Astrocyte (in vitro differentiated cells and primary cell): ENCODE measurements at regions not wholly inside any gene's neighbourhood (a gene's known extent, or its start where the extent isn't known, plus 50 kb on each side); places are given as distances from the start of the nearest gene placed in this dataset.

ENCODE experiments used
- DNase-seq: peaks from one replicate; pipeline ENCODE4 v3.0.0-alpha.2; 2010; ENCODE audit warnings: low read depth
- FAIRE-seq: peaks from 2 replicates; lab custom pipeline; 2011; peaks lifted over from hg19 to GRCh38; lab: Jason Lieb, UNC
- H2AFZ ChIP-seq: 2 replicates; pipeline ENCODE4 v1.6.0; 2012; ENCODE audit warnings: low read depth, low read length, inconsistent platforms
- H3K27ac ChIP-seq: 2 replicates; pipeline ENCODE4 v1.5.1; 2011; ENCODE audit warnings: low read depth, low read length, inconsistent platforms
- H3K27me3 ChIP-seq: 2 replicates; pipeline ENCODE4 v1.6.0; 2011; ENCODE audit warnings: low read length, inconsistent platforms; ENCODE audit not compliant: insufficient read depth
- H3K36me3 ChIP-seq: 2 replicates; pipeline ENCODE4 v1.5.1; 2011; ENCODE audit warnings: low read length, inconsistent platforms; ENCODE audit not compliant: insufficient read depth
- H3K4me1 ChIP-seq: 2 replicates; pipeline ENCODE4 v1.5.1; 2011; ENCODE audit warnings: low read length, inconsistent platforms; ENCODE audit not compliant: insufficient read depth
- H3K4me2 ChIP-seq: 2 replicates; pipeline ENCODE4 v1.6.0; 2012; ENCODE audit warnings: low read length, inconsistent platforms
- H3K4me3 ChIP-seq: 2 replicates; pipeline ENCODE4 v1.5.1; 2011; ENCODE audit warnings: low read depth, mild to moderate bottlenecking, low read length, inconsistent platforms; ENCODE audit not compliant: insufficient read depth
- H3K79me2 ChIP-seq: 2 replicates; pipeline ENCODE4 v1.6.0; 2012; ENCODE audit warnings: mild to moderate bottlenecking, low read length, inconsistent platforms; ENCODE audit not compliant: insufficient read depth
- H3K9ac ChIP-seq: 2 replicates; pipeline ENCODE4 v1.6.0; 2012; ENCODE audit warnings: mild to moderate bottlenecking, low read length, inconsistent platforms
- H3K9me3 ChIP-seq: 2 replicates; pipeline ENCODE4 v1.5.1; 2012; ENCODE audit warnings: low read depth, mild to moderate bottlenecking, low read length, inconsistent platforms; ENCODE audit not compliant: insufficient read depth
- H4K20me1 ChIP-seq: 2 replicates; pipeline ENCODE4 v1.6.0; 2012; ENCODE audit warnings: low read length, inconsistent platforms; ENCODE audit not compliant: insufficient read depth
- H3K27ac Mint-ChIP-seq: one replicate; pipeline ENCODE4 v1.8.0; 2021; ENCODE audit warnings: mild to moderate bottlenecking, mixed read lengths; ENCODE audit not compliant: unreplicated experiment
- H3K27me3 Mint-ChIP-seq: one replicate; pipeline ENCODE4 v1.8.0; 2021; ENCODE audit warnings: low read depth, mixed read lengths; ENCODE audit not compliant: unreplicated experiment
- H3K36me3 Mint-ChIP-seq: one replicate; pipeline ENCODE4 v1.8.0; 2021; ENCODE audit warnings: low read depth, mixed read lengths; ENCODE audit not compliant: unreplicated experiment
- H3K4me1 Mint-ChIP-seq: one replicate; pipeline ENCODE4 v1.8.0; 2021; ENCODE audit warnings: low read depth, mixed read lengths; ENCODE audit not compliant: unreplicated experiment
- H3K4me3 Mint-ChIP-seq: one replicate; pipeline ENCODE4 v1.8.0; 2021; ENCODE audit warnings: mild to moderate bottlenecking, moderate library complexity, mixed read lengths; ENCODE audit not compliant: unreplicated experiment
- H3K9me3 Mint-ChIP-seq: one replicate; pipeline ENCODE4 v1.8.0; 2021; ENCODE audit warnings: mild to moderate bottlenecking, mixed read lengths; ENCODE audit not compliant: unreplicated experiment
- EZH2 ChIP-seq: IDR thresholded peaks from 2 replicates; pipeline ENCODE4 v1.6.1; 2012; ENCODE audit warnings: mild to moderate bottlenecking, low read length, inconsistent platforms; ENCODE audit not compliant: insufficient read depth
- TF ChIP-seq, protein P1 (sequence below): IDR thresholded peaks from 2 replicates; pipeline ENCODE4 v1.5.1; 2011; ENCODE audit warnings: low read depth, mild to moderate bottlenecking, inconsistent platforms, low read length, moderate library complexity; ENCODE audit not compliant: insufficient read depth

DNA sequence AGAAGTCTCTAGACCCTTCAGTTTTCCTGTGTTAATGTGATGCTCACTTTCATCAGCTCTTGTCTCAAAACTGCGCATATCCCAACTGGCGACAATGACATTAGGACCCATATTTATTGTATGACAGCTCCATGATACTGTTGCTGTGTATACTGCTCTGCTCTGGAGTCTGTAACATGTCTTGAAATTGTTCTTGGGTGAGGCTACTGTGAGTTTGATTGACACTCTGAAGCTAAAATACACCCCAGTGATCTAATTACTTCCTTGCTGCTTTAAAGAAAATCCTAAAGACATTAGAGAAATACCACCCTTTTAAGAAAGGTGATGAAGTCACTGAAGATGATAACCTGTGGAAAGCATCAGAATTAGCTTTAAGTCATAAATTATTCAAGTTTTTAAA, 1046.2 kb downstream of the KCNT2 start:
- TF ChIP-seq EZH2, result no peak
- TF ChIP-seq, protein P1, sequence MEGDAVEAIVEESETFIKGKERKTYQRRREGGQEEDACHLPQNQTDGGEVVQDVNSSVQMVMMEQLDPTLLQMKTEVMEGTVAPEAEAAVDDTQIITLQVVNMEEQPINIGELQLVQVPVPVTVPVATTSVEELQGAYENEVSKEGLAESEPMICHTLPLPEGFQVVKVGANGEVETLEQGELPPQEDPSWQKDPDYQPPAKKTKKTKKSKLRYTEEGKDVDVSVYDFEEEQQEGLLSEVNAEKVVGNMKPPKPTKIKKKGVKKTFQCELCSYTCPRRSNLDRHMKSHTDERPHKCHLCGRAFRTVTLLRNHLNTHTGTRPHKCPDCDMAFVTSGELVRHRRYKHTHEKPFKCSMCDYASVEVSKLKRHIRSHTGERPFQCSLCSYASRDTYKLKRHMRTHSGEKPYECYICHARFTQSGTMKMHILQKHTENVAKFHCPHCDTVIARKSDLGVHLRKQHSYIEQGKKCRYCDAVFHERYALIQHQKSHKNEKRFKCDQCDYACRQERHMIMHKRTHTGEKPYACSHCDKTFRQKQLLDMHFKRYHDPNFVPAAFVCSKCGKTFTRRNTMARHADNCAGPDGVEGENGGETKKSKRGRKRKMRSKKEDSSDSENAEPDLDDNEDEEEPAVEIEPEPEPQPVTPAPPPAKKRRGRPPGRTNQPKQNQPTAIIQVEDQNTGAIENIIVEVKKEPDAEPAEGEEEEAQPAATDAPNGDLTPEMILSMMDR, result no peak
- no peaks in the 10 kb centered on the region for H4K20me1 ChIP-seq
- no peaks in the 10 kb centered on the region for H3K27me3 ChIP-seq
- no peaks in the 10 kb centered on the region for H3K36me3 Mint-ChIP-seq
- H3K27ac Mint-ChIP-seq, result no peak overlapping the region
- no peaks in the 10 kb centered on the region for H3K4me1 Mint-ChIP-seq
- H3K36me3 ChIP-seq, result no peaks in the 10 kb centered on the region
- no peak overlapping the region for H3K4me3 Mint-ChIP-seq
- no peak overlapping the region for H3K4me2 ChIP-seq
- H3K27me3 Mint-ChIP-seq, result no peaks in the 10 kb centered on the region
- no peaks in the 10 kb centered on the region for H3K9me3 Mint-ChIP-seq
- no peak overlapping the region for H2AFZ ChIP-seq
- no peak overlapping the region for H3K9ac ChIP-seq
- H3K79me2 ChIP-seq, result no peaks in the 10 kb centered on the region
- no peak overlapping the region for H3K4me3 ChIP-seq
- DNase-seq, result no peak
- H3K9me3 ChIP-seq, result no peaks in the 10 kb centered on the region
- H3K4me1 ChIP-seq, result no peaks in the 10 kb centered on the region
- H3K27ac ChIP-seq, result no peak overlapping the region
- no peak for FAIRE-seq

DNA sequence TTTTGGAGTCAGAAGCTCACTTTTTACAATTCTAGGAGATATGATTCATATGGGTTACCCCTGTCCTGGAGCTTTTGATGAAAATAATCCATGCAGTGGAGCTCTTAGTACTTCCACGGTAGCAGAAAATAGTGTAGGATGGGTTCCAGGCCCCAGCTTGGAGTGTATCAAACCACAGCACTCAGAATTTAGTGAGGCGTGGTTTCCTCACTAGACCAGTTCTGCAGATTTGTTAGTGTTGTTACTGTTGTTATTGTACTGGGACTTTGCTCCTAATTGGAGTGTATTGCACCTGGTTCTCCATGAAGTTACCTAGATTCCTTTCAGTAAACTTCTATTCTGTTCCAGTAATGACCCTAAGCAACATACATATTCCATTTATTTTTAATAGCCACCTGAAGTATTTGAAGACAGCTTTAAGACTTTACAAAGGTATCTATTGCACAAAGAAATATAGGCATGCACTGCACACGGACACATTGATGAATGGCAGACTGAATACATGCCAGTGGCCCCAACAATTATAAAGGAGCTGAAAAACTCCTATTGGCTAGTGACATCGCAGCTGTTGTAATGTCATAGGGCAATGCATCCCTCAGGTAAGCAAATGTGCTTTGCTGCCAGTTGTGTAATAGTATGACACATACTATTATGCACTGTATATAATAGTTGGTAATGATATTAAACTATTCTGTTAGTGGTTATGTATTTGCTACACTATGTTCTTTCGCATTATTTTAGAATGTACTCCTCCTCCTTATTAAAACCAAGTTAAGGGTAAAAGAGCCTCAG, 1058.0 kb downstream of the KCNT2 start:
- no peak overlapping the region for H3K4me3 Mint-ChIP-seq
- TF ChIP-seq, protein P1, result no peak
- no peak for TF ChIP-seq EZH2
- Histone ChIP-seq H3K4me1 (no peaks in the 10 kb centered on the region), H4K20me1 (no peaks in the 10 kb centered on the region), H3K9ac (no peak overlapping the region), H3K27ac (no peak overlapping the region), H3K4me2 (no peak overlapping the region), H3K4me3 (no peak overlapping the region), H3K36me3 (no peaks in the 10 kb centered on the region), H3K9me3 (no peaks in the 10 kb centered on the region), H3K27me3 (no peaks in the 10 kb centered on the region), H2AFZ (no peak overlapping the region), H3K79me2 (no peaks in the 10 kb centered on the region)
- no peak overlapping the region for H3K27ac Mint-ChIP-seq
- H3K4me1 Mint-ChIP-seq, result no peaks in the 10 kb centered on the region
- H3K9me3 Mint-ChIP-seq, result no peaks in the 10 kb centered on the region
- no peaks in the 10 kb centered on the region for H3K27me3 Mint-ChIP-seq
- FAIRE-seq, result no peak
- no peak for DNase-seq
- H3K36me3 Mint-ChIP-seq, result no peaks in the 10 kb centered on the region

DNA sequence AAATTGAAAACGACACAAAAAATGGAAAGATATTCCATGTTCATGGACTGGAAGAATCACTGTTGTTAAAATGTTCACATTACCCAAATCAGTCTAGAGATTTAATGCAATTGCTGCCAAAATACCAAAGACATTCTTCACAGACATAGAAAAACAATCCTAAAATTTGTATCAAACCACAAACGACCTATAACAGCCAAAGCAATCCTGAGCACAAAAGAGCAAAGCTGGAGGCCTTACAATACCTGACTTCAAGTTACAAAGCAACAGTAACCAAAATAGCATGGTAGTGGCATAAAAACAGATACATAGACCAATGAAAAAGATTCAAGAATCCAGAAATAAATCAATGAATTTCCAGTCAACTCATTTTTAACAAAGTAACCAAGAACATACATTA, 1077.3 kb downstream of the KCNT2 start:
- Histone ChIP-seq H3K9ac (no peak overlapping the region), H3K36me3 (no peaks in the 10 kb centered on the region), H3K9me3 (no peaks in the 10 kb centered on the region), H4K20me1 (no peaks in the 10 kb centered on the region), H3K4me3 (no peak overlapping the region), H3K4me2 (peak overlapping the region; percentile 2), H3K79me2 (no peaks in the 10 kb centered on the region), H2AFZ (no peak overlapping the region), H3K27me3 (no peaks in the 10 kb centered on the region), H3K4me1 (no peaks in the 10 kb centered on the region), H3K27ac (no peak overlapping the region)
- no peak for FAIRE-seq
- H3K36me3 Mint-ChIP-seq, result no peaks in the 10 kb centered on the region
- no peaks in the 10 kb centered on the region for H3K27me3 Mint-ChIP-seq
- no peak overlapping the region for H3K27ac Mint-ChIP-seq
- no peak overlapping the region for H3K4me3 Mint-ChIP-seq
- DNase-seq, result peak; percentile 79
- TF ChIP-seq EZH2, result no peak
- TF ChIP-seq, protein P1, result no peak
- no peaks in the 10 kb centered on the region for H3K4me1 Mint-ChIP-seq
- no peaks in the 10 kb centered on the region for H3K9me3 Mint-ChIP-seq
